ENCODE measurements at regions not wholly inside any gene's neighbourhood (a gene's known extent, or its start where the extent isn't known, plus 50 kb on each side); places are given as distances from the start of the nearest gene placed in this dataset.
A peak's percentile ranks its signal among the peaks of the same experiment; 100 is the strongest.

DNA sequence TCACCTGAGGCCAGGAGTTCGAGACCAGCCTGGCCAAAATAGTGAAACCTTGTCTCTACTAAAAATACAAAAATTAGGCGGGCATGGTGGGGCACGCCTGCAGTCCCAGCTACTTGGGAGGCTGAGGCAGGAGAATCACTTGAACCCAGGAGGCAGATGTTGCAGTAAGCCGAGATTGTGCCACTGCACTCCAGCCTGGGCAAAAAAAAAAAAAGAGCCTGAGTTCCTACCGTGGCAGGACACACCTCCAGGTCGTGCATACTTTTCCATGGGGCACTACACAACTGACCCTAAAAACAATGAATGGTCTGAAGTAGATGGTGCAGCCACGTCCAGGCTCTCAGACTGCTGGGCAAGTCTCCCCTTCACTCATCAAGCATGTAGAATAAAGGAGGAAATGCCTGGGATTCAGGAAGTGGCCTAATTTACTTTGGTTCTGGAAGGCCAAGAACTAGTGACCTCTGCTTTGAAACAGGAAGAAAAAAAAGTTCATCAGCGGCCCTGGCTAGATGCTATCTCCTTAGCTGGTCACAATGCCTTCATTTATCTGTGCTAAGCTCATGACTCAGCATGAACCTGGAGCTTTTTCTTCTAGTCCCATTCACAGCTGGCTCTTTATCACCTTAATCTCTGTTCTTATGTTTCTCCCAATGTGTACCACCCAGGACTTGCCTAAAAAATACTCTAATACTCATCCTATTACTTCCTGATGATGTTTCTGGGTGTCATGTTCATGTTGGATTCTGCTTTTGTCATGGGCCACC, 55.8 kb upstream of the OR6J1 start:
- intact Hi-C loops (cut with DNase I): no loop called here
- DNase-seq: no peak

DNA sequence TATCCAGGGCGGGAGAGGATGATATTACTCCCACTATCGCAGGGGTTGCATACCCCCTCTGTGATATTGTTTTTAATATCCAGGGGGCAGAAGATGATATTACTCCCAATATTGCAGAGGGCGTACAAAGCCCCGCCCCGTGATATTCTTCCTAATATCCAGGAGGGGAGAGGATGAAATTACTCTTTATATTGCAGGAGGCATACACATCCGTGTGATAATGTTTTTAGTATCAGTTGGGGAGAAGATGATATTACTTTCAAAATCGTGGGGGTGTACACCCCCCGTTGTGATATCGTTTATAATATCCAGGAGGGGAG, 52.9 kb upstream of the OXA1L start:
- intact Hi-C loops (cut with DNase I): no loop called here
- DNase-seq: peak in 1 of 42 donors; percentile 2

DNA sequence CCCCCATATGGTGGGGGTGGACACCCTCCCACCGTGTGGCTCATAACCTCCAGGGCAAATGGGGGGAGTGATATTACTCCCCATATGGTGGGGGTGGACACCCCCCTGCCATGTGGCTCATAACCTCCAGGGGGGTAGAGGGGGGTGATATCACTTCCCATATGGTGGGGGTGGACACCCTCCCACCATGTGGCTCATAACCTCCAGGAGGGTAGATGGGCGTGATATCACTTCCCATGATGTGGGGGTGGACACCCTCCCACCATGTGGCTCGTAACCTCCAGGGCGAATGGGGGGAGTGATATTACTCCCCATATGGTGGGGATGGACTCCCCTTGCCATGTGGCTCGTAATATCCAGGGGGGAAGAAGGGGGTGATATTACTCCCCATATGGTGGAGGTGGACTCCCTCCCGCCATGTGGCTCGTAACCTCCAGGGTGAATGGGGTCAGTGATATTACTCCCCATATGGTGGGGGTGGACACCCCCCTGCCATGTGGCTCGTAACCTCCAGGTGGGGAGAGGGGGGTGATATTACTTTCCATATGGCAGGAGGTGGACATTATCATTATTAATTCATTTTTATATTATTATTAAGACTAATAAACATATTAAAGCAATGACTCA, 51.2 kb upstream of the OXA1L start:
- intact Hi-C loops (cut with DNase I): no loop called here
- no peak for DNase-seq

GRCh38 chr14:22715890-22716289, 50.6 kb upstream of the OXA1L start:
- no peak for DNase-seq
- intact Hi-C loops (cut with DNase I): no loop called here
